IMR-90 (cell line): ENCODE measurements at regions not wholly inside any gene's neighbourhood (a gene's known extent, or its start where the extent isn't known, plus 50 kb on each side); places are given as distances from the start of the nearest gene placed in this dataset.

Experiments used
- ATAC-seq: fragments of 200-7000 bp; cut with Tn5 transposase; 2 replicates; pipeline ENCODE4 v1.9.1; 2020; ENCODE audit warnings: low read depth, mild to moderate bottlenecking, moderate library complexity
- BruUV-seq: library from RNA; stranded (reverse); fragments of 400-500 nt; replicated peaks from 2 replicates; lab custom pipeline; 2021; lab: Mats Ljungman, UMichigan
- CTCF ChIA-PET: fragments of 300-600 bp; formaldehyde crosslinking; extraction: SDS; loops from one replicate; lab custom pipeline; 2021; ENCODE audit warnings: antibody characterized with exemption; lab: Yijun Ruan, JAX
- POLR2A ChIA-PET: fragments of 300-600 bp; sonication (Branson Sonifier 250); formaldehyde crosslinking; loops from one replicate; lab custom pipeline; 2022; ENCODE audit warnings: antibody characterized with exemption; ENCODE audit not compliant: unreplicated experiment; lab: Charles Lee
- DNase-seq: peaks from one replicate; pipeline ENCODE4 v3.0.0; 2013
- H2AFZ ChIP-seq: replicated peaks from 2 replicates; pipeline ENCODE3; 2013; ENCODE audit warnings: low read length, mild to moderate bottlenecking; ENCODE audit not compliant: poor library complexity
- H2AK5ac ChIP-seq: 2 replicates; pipeline ENCODE4 v1.6.1; 2013; ENCODE audit warnings: low read depth, low read length, inconsistent platforms
- H2AK9ac ChIP-seq: replicated peaks from 2 replicates; pipeline ENCODE3; 2013; ENCODE audit warnings: mild to moderate bottlenecking, low read depth, low read length, moderate library complexity; ENCODE audit not compliant: poor library complexity
- H2BK120ac ChIP-seq: 2 replicates; pipeline ENCODE4 v1.6.1; 2013; ENCODE audit warnings: low read depth, low read length, inconsistent platforms
- H2BK15ac ChIP-seq: 3 replicates; pipeline ENCODE4 v1.6.1; 2013; ENCODE audit warnings: low read depth, low read length, inconsistent platforms
- H2BK20ac ChIP-seq: 2 replicates; pipeline ENCODE4 v1.6.1; 2013; ENCODE audit warnings: low read depth, mild to moderate bottlenecking, inconsistent platforms, low read length, moderate library complexity
- H2BK5ac ChIP-seq: 2 replicates; pipeline ENCODE4 v1.6.1; 2013; ENCODE audit warnings: mild to moderate bottlenecking, low read depth, low read length, inconsistent platforms; ENCODE audit not compliant: poor library complexity, severe bottlenecking
- H3K14ac ChIP-seq: replicated peaks from 2 replicates; pipeline ENCODE4 v1.6.1; 2013; ENCODE audit warnings: low read depth, low read length, inconsistent platforms
- H3K18ac ChIP-seq: 2 replicates; pipeline ENCODE4 v1.6.1; 2013; ENCODE audit warnings: low read depth, low read length, control low read depth
- H3K23ac ChIP-seq: 2 replicates; pipeline ENCODE4 v1.6.1; 2013; ENCODE audit warnings: low read depth, low read length, inconsistent platforms
- H3K27ac ChIP-seq: 2 replicates; pipeline ENCODE4 v1.5.1; 2013; ENCODE audit warnings: mild to moderate bottlenecking, control low read depth, low read length; ENCODE audit not compliant: insufficient read depth
- H3K27me3 ChIP-seq: 2 replicates; pipeline ENCODE4 v1.6.1; 2013; ENCODE audit warnings: low read length; ENCODE audit not compliant: control insufficient read depth, insufficient read depth
- H3K36me3 ChIP-seq: 2 replicates; pipeline ENCODE4 v1.6.1; 2013; ENCODE audit warnings: low read length, mixed read lengths; ENCODE audit not compliant: control insufficient read depth, insufficient read depth
- H3K4ac ChIP-seq: 2 replicates; pipeline ENCODE4 v1.6.1; 2013; ENCODE audit warnings: low read depth, low read length, inconsistent platforms
- H3K4me1 ChIP-seq: 2 replicates; pipeline ENCODE4 v1.6.1; 2013; ENCODE audit warnings: low read length, mixed read lengths; ENCODE audit not compliant: control insufficient read depth, insufficient read depth
- H3K4me2 ChIP-seq: 2 replicates; pipeline ENCODE4 v1.6.1; 2013; ENCODE audit warnings: low read depth, mild to moderate bottlenecking, control low read depth, low read length, moderate library complexity
- H3K4me3 ChIP-seq: 2 replicates; pipeline ENCODE4 v1.5.1; 2013; ENCODE audit warnings: low read depth, mild to moderate bottlenecking, control low read depth, low read length, moderate library complexity; ENCODE audit not compliant: insufficient read depth
- H3K56ac ChIP-seq: 2 replicates; pipeline ENCODE4 v1.6.1; 2013; ENCODE audit warnings: low read length, inconsistent platforms; ENCODE audit not compliant: insufficient read depth; ENCODE audit errors: extremely low read depth
- H3K79me1 ChIP-seq, 2 experiments: 2 replicates each; pipeline ENCODE4 v1.6.1; 2013; ENCODE audit warnings: low read length in 2 of 2, inconsistent platforms in 1 of 2, low read depth in 1 of 2
- H3K9ac ChIP-seq: 2 replicates; pipeline ENCODE4 v1.6.1; 2013; ENCODE audit warnings: low read depth, low read length, control low read depth
- H3K9me1 ChIP-seq: 2 replicates; pipeline ENCODE4 v1.6.1; 2013; ENCODE audit warnings: low read length, inconsistent platforms; ENCODE audit not compliant: insufficient read depth
- H3K9me3 ChIP-seq: 2 replicates; pipeline ENCODE4 v1.6.1; 2013; ENCODE audit warnings: low read length; ENCODE audit not compliant: control insufficient read depth, insufficient read depth
- H4K20me1 ChIP-seq: 2 replicates; pipeline ENCODE4 v1.6.1; 2013; ENCODE audit warnings: low read length, inconsistent platforms; ENCODE audit not compliant: insufficient read depth
- H4K5ac ChIP-seq: 2 replicates; pipeline ENCODE4 v1.6.1; 2013; ENCODE audit warnings: mild to moderate bottlenecking, low read depth, low read length, control low read depth
- H4K8ac ChIP-seq, 2 experiments: 2 replicates each; pipeline ENCODE4 v1.6.1; 2013; ENCODE audit warnings: low read depth in 2 of 2, low read length in 2 of 2, control low read depth in 1 of 2, inconsistent platforms in 1 of 2
- H4K91ac ChIP-seq: 2 replicates; pipeline ENCODE4 v1.6.1; 2013; ENCODE audit warnings: low read depth, low read length, inconsistent platforms; ENCODE audit not compliant: insufficient read depth
- BHLHE40 ChIP-seq: fragments of 150-350 bp; IDR thresholded peaks from 2 replicates; pipeline ENCODE4 v1.6.1; 2016; ENCODE audit warnings: mild to moderate bottlenecking, low read depth, low read length
- CEBPB ChIP-seq: IDR thresholded peaks from 2 replicates; pipeline ENCODE4 v1.6.1; 2012; ENCODE audit warnings: low read depth, low read length, improper control_type of control experiment
- CHD1 ChIP-seq: IDR thresholded peaks from 2 replicates; pipeline ENCODE4 v1.6.1; 2012; ENCODE audit warnings: low read depth, low read length, improper control_type of control experiment
- CTCF ChIP-seq: conservative IDR thresholded peaks from 2 replicates; pipeline ENCODE4 v1.5.1; 2012; ENCODE audit warnings: mild to moderate bottlenecking, low read depth, low read length, improper control_type of control experiment
- ELK1 ChIP-seq: fragments of 150-350 bp; IDR thresholded peaks from 2 replicates; pipeline ENCODE4 v1.6.1; 2016; ENCODE audit warnings: low read depth, mild to moderate bottlenecking, low read length, moderate library complexity, borderline replicate concordance
- FOS ChIP-seq: fragments of 150-350 bp; IDR thresholded peaks from 2 replicates; pipeline ENCODE4 v1.6.1; 2016; ENCODE audit warnings: low read depth, low read length
- MAFK ChIP-seq: IDR thresholded peaks from 2 replicates; pipeline ENCODE4 v1.6.1; 2012; ENCODE audit warnings: low read depth, low read length, improper control_type of control experiment
- MAZ ChIP-seq: IDR thresholded peaks from 2 replicates; pipeline ENCODE4 v1.6.1; 2012; ENCODE audit warnings: low read depth, mild to moderate bottlenecking, low read length, improper control_type of control experiment, moderate library complexity, borderline replicate concordance
- MXI1 ChIP-seq: IDR thresholded peaks from 2 replicates; pipeline ENCODE4 v1.6.1; 2012; ENCODE audit warnings: low read depth, mild to moderate bottlenecking, low read length, moderate library complexity, borderline replicate concordance
- NFE2L2 ChIP-seq: fragments of 150-350 bp; IDR thresholded peaks from 2 replicates; pipeline ENCODE4 v1.6.1; 2016; ENCODE audit warnings: low read depth, mild to moderate bottlenecking, low read length
- POLR2A ChIP-seq: IDR thresholded peaks from 2 replicates; pipeline ENCODE4 v1.6.1; 2012; ENCODE audit warnings: mild to moderate bottlenecking, low read depth, low read length
- RAD21 ChIP-seq: IDR thresholded peaks from 2 replicates; pipeline ENCODE4 v1.6.1; 2012; ENCODE audit warnings: low read length, improper control_type of control experiment
- RCOR1 ChIP-seq: IDR thresholded peaks from 2 replicates; pipeline ENCODE4 v1.6.1; 2012; ENCODE audit warnings: mild to moderate bottlenecking, low read length, improper control_type of control experiment; ENCODE audit not compliant: insufficient replicate concordance
- RFX5 ChIP-seq: IDR thresholded peaks from 2 replicates; pipeline ENCODE4 v1.8.0; 2012; ENCODE audit warnings: low read depth, mild to moderate bottlenecking, low read length, moderate library complexity
- SMC3 ChIP-seq: fragments of 150-350 bp; IDR thresholded peaks from 2 replicates; pipeline ENCODE4 v1.6.1; 2016; ENCODE audit warnings: low read depth, mild to moderate bottlenecking, antibody characterized with exemption, low read length, moderate library complexity
- USF2 ChIP-seq: fragments of 150-350 bp; IDR thresholded peaks from 2 replicates; pipeline ENCODE4 v1.6.1; 2017; ENCODE audit warnings: mild to moderate bottlenecking, antibody characterized with exemption, low read length, low read depth
- WGBS, 2 experiments: methylation state at CpG; one replicate each; pipeline versions ENCODE4 v1.1.5 to v1.1.7; 2013; ENCODE audit warnings: missing lambda C conversion rate in 2 of 2; ENCODE audit not compliant: insufficient read length in 1 of 2; ENCODE audit errors: extremely low coverage in 2 of 2; 5-methylcytosine and 5-hydroxymethylcytosine counted together
- dilution Hi-C: fragments of 300-500 bp; cut with HindIII; formaldehyde crosslinking; loops from one replicate; pipeline ENCODE4 v1.14.3; 2018; ENCODE audit warnings: low sequenced_read_pairs; ENCODE audit not compliant: unreplicated experiment
- in situ Hi-C: fragments of 300-500 bp; cut with MboI; formaldehyde crosslinking; loops from 3 replicates; pipeline ENCODE4 v1.14.3; 2019; ENCODE audit warnings: low sequenced_read_pairs, inconsistent platforms, mixed read lengths
- intact Hi-C: fragments of 100-400 bp; cut with micrococcal nuclease; formaldehyde crosslinking; loops from 2 replicates; pipeline ENCODE4 v1.10.0; 2022

- Histone ChIP-seq H2BK20ac (no peak overlapping the region), H4K8ac (no peak overlapping the region), H3K4ac (no peak overlapping the region), H4K20me1 (no peaks in the 10 kb centered on the region), H2AFZ (no peak overlapping the region), H4K91ac (no peak overlapping the region), H3K4me3 (no peak overlapping the region), H3K36me3 (no peaks in the 10 kb centered on the region), H2AK9ac (no peak overlapping the region), H3K79me1 (no peaks in the 10 kb centered on the region), H3K23ac (no peak overlapping the region), H3K27me3 (peaks cover 5% of the 10 kb centered on the region), H2BK120ac (no peak overlapping the region), H3K4me1 (no peaks in the 10 kb centered on the region), H3K9me1 (no peaks in the 10 kb centered on the region), H3K9ac (no peak overlapping the region), H4K5ac (no peak overlapping the region), H3K4me2 (no peak overlapping the region), H3K18ac (no peak overlapping the region), H2AK5ac (no peak overlapping the region), H3K27ac (no peak overlapping the region), H2BK5ac (no peak overlapping the region), H3K14ac (no peak overlapping the region), H3K9me3 (no peaks in the 10 kb centered on the region), H3K56ac (no peak overlapping the region), H2BK15ac (no peak overlapping the region)
- no peak for TF ChIP-seq POLR2A
- TF ChIP-seq RAD21, result no peak
- TF ChIP-seq CTCF, result no peak
- TF ChIP-seq USF2, result no peak
- no peak for TF ChIP-seq RCOR1
- no peak for TF ChIP-seq NFE2L2
- no peak for TF ChIP-seq CHD1
- no peak for TF ChIP-seq MAFK
- no peak for TF ChIP-seq RFX5
- TF ChIP-seq CEBPB, result no peak
- no peak for TF ChIP-seq MXI1
- TF ChIP-seq FOS, result no peak
- TF ChIP-seq BHLHE40, result no peak
- TF ChIP-seq ELK1, result no peak
- no peak for TF ChIP-seq SMC3
- TF ChIP-seq MAZ, result no peak
- in situ Hi-C loops (no loop called here), intact Hi-C loops (no loop called here), dilution Hi-C loops (no loop called here)
- ATAC-seq (no peak), DNase-seq (no peak)
- ChIA-PET CTCF (interaction anchor here (0.6 kb wide), 1 partner anchor 1201 kb away, joined by 3 read pairs; no protein-coding TSS in a partner anchor), POLR2A (no interaction called here)
- BruUV-seq, result no TSS peak
- 50% methylated on average over 1 of the region's 6 CpGs; no CpG with 5 or more reads in 1 of the 2 experiments for WGBS, 2 experiments
Measured at GRCh38 chr12:115866909-115867525, 410.5 kb downstream of the MED13L start.
